ENCODE measurements at regions not wholly inside any gene's neighbourhood (a gene's known extent, or its start where the extent isn't known, plus 50 kb on each side); places are given as distances from the start of the nearest gene placed in this dataset.

DNA sequence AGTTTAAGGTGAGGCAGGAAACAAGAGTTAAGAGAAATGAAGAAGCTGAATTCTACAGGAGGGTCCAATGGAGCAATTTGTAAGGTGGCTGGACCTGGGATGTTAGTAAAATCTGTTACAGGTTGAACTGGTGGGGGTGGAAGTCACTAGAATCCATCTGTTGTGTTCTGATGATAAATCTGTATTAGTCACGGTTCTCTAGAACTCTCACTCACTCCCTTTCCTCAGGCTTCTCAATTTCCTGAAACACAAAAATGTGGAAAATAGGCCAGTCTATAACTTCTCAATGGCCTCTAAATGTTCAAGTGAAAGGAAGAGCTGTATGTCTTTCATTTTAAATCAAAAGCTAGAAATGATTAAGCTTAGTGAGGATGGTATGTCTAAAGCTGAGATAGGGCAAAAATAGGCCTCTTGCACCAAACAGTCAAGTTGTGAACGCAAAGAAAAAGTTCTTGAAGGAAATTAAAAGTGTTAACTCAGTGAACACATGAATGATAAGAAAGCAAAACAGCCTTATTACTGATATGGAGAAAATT is 180.2 kb upstream of the CBLB start:
- Histone ChIP-seq H3K9me3 (no peaks in the 10 kb centered on the region), H3K4me3 (no peak overlapping the region), H3K4me1 (ENCODE audit: low read depth) (no peaks in the 10 kb centered on the region), H3K36me3 (ENCODE audit: low read depth) (no peaks in the 10 kb centered on the region)
- TF ChIP-seq CTCF (IDR thresholded peaks at IDR 0.05): no peak
- intact Hi-C loops (cut with DNase I, micrococcal nuclease): no loop called here
- DNase-seq: no peak
- ATAC-seq: no peak

DNA sequence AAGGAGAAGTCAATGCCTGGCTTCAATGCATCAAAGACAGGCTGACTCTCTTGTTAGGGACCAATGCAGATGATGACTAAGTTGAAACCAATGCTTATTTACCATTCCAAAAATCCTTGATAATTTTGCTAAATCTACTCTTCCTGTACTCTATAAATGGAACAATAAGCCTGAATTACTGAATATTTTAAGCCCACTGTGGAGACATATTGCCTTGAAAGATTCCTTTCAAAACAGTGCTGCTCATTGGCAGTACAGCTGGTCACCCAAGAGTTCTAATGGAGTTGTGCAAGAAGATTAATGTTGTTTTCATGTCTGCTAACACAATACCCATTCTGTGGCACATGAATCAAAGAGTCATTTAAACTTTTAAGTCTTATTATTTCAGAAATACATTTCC is 181.0 kb upstream of the CBLB start:
- intact Hi-C loops (cut with DNase I, micrococcal nuclease): no loop called here
- H3K4me1 ChIP-seq (ENCODE audit: low read depth): no peaks in the 10 kb centered on the region
- no peaks in the 10 kb centered on the region for H3K36me3 ChIP-seq (ENCODE audit: low read depth)
- TF ChIP-seq CTCF (IDR thresholded peaks at IDR 0.05): no peak
- no peak overlapping the region for H3K4me3 ChIP-seq
- H3K9me3 ChIP-seq: no peaks in the 10 kb centered on the region
- no peak for DNase-seq
- ATAC-seq: no peak

- DNase-seq: no peak
- ATAC-seq: no peak
- no peaks in the 10 kb centered on the region for H3K36me3 ChIP-seq (ENCODE audit: low read depth)
- no peaks in the 10 kb centered on the region for H3K9me3 ChIP-seq
- intact Hi-C loops (cut with DNase I, micrococcal nuclease): no loop called here
- no peaks in the 10 kb centered on the region for H3K4me1 ChIP-seq (ENCODE audit: low read depth)
- no peak overlapping the region for H3K4me3 ChIP-seq
- TF ChIP-seq CTCF (IDR thresholded peaks at IDR 0.05): no peak
Measured at GRCh38 chr3:106056931-106057330, 188.1 kb upstream of the CBLB start.

- Histone ChIP-seq H3K9me3 (no peaks in the 10 kb centered on the region), H3K4me1 (ENCODE audit: low read depth) (no peaks in the 10 kb centered on the region), H3K4me3 (no peak overlapping the region), H3K36me3 (ENCODE audit: low read depth) (no peaks in the 10 kb centered on the region)
- no peak for ATAC-seq
- intact Hi-C loops (cut with DNase I, micrococcal nuclease): no loop called here
- no peak for DNase-seq
- no peak for TF ChIP-seq CTCF (IDR thresholded peaks at IDR 0.05)
Measured at GRCh38 chr3:106058475-106058874, 189.7 kb upstream of the CBLB start.

DNA sequence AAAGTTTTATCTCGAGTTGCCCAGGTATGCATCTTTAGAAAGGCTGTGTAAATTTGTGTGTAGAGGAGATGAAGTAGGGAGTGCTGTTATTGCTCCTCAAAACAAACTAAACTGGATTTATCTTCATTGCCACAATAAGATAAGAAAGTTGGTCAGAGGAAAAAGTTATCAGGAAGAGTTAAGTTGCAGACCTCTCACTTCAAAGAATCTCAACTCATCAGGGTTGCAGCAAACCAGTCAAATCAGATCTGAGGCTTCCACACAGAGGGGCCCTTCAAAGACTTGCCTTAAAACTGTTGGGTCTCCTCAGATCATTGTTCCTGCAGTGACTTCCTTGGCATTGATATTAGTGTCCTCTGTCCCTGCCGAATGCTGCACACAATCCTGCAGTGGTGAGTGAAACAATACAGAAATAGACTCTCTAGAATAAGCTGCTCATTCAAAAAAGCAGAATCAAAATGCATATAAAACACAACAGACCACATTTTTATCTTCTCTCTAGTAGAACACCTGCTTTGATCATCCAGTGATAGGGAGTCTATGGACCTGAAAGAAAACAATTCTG is 191.2 kb upstream of the CBLB start:
- Histone ChIP-seq H3K36me3 (ENCODE audit: low read depth) (no peaks in the 10 kb centered on the region), H3K4me3 (no peak overlapping the region), H3K4me1 (ENCODE audit: low read depth) (no peaks in the 10 kb centered on the region), H3K9me3 (no peaks in the 10 kb centered on the region)
- ATAC-seq (no peak), DNase-seq (no peak)
- TF ChIP-seq CTCF (IDR thresholded peaks at IDR 0.05): no peak
- intact Hi-C loops (cut with DNase I, micrococcal nuclease): no loop called here

- ATAC-seq (no peak), DNase-seq (no peak)
- Histone ChIP-seq H3K9me3 (no peaks in the 10 kb centered on the region), H3K36me3 (ENCODE audit: low read depth) (no peaks in the 10 kb centered on the region), H3K4me3 (no peak overlapping the region), H3K4me1 (ENCODE audit: low read depth) (no peaks in the 10 kb centered on the region)
- no peak for TF ChIP-seq CTCF (IDR thresholded peaks at IDR 0.05)
- intact Hi-C loops (cut with DNase I, micrococcal nuclease): no loop called here
Measured at GRCh38 chr3:106063909-106064308, 195.1 kb upstream of the CBLB start.

All from mucosa of descending colon (tissue), 3 donors.